Caki2 (cell line): ENCODE measurements at regions not wholly inside any gene's neighbourhood (a gene's known extent, or its start where the extent isn't known, plus 50 kb on each side); places are given as distances from the start of the nearest gene placed in this dataset.
"Not testable (repeated sequence)": the region's sequence is repeated elsewhere in the genome, so short reads cannot be mapped to it uniquely, and the experiment has no call there.

Experiments
- DNase-seq: peaks from one replicate; pipeline ENCODE4 v3.0.0-alpha.2; 2015; ENCODE audit warnings: low read depth
- in situ Hi-C: cut with HindIII; loops from 2 replicates; pipeline ENCODE4 v1.10.0; 2016; ENCODE audit warnings: low sequenced_read_pairs, low pct_unique_long_range_greater_than_20kb, mixed read lengths

GRCh38 chr5:172508471-172509404 lies 54.4 kb upstream of the SH3PXD2B start:
- no peak for DNase-seq
- in situ Hi-C loops: no loop called here

GRCh38 chr5:172507485-172507884 lies 53.2 kb upstream of the SH3PXD2B start:
- DNase-seq, in situ Hi-C loops: not testable (repeated sequence)

- in situ Hi-C loops: no loop called here
- no peak for DNase-seq
These were observed 52.6 kb upstream of the SH3PXD2B start for GRCh38 chr5:172506921-172507320.

- in situ Hi-C loops: no loop called here
- no peak for DNase-seq
These were observed 51.9 kb upstream of the SH3PXD2B start for GRCh38 chr5:172506251-172506650.

- in situ Hi-C loops: no loop called here
- DNase-seq: no peak
These were observed 51.5 kb upstream of the SH3PXD2B start for GRCh38 chr5:172505845-172506244.

- DNase-seq: no peak
- in situ Hi-C loops: no loop called here
These were observed 51.1 kb upstream of the SH3PXD2B start for GRCh38 chr5:172505403-172505759.

- DNase-seq: no peak
- in situ Hi-C loops: no loop called here
These were observed 50.5 kb upstream of the SH3PXD2B start for GRCh38 chr5:172504701-172505402.

- in situ Hi-C loops: no loop called here
- no peak for DNase-seq
These were observed 49.8 kb upstream of the SH3PXD2B start for GRCh38 chr5:172503925-172504700.
